ENCODE measurements at regions not wholly inside any gene's neighbourhood (a gene's known extent, or its start where the extent isn't known, plus 50 kb on each side); places are given as distances from the start of the nearest gene placed in this dataset.
"Not testable (repeated sequence)": the region's sequence is repeated elsewhere in the genome, so short reads cannot be mapped to it uniquely, and the experiment has no call there.

GRCh38 chr13:75960538-75960994 lies 324.4 kb downstream of the LMO7 start:
- no peak for DNase-seq (ENCODE audit: low read depth in 2 of 2)

GRCh38 chr13:75959861-75960481 lies 323.8 kb downstream of the LMO7 start:
- no peak for DNase-seq (ENCODE audit: low read depth in 2 of 2)

DNA sequence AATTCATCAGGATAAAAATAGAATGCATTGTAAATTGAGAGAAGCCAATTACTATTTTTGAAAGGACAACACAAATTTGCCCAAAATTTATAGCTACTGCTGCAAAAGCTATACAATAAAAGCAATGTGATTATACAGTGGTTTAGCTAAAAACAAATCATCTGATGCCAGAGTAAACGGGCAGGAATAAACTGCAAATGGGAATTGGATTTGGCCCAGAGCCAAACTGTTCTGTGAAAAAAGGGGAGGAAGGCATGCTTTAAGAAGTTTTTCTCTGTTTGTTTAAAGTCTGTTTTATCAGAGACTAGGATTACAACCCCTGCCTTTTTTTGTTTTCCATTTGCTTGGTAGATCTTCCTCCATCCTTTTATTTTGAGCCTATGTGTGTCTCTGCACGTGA lies 317.5 kb downstream of the LMO7 start:
- not testable (repeated sequence) for DNase-seq (ENCODE audit: low read depth in 2 of 2)

DNA sequence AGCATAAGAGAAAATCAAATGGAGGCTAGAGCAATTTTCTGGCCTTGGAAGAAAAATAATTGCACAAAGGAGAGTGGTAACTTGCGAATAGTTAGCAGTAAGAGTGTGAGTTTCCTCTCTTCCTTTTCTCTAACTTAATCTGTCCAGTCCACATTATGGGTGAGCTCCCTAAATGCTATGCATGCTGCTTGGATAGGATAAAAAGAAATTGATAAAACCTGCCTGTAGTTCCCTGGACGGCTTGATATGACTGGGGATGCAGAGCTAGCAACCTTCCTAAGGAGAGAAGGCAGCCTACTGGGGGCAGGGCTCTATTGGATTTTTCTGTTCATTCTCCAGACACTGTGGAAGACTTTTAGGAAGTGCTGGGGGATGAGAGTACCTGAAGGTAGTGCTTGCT lies 311.3 kb downstream of the LMO7 start:
- DNase-seq (ENCODE audit: low read depth in 2 of 2), result no peak

GRCh38 chr13:75946536-75947284 lies 310.6 kb downstream of the LMO7 start:
- DNase-seq (ENCODE audit: low read depth in 2 of 2), result no peak

DNA sequence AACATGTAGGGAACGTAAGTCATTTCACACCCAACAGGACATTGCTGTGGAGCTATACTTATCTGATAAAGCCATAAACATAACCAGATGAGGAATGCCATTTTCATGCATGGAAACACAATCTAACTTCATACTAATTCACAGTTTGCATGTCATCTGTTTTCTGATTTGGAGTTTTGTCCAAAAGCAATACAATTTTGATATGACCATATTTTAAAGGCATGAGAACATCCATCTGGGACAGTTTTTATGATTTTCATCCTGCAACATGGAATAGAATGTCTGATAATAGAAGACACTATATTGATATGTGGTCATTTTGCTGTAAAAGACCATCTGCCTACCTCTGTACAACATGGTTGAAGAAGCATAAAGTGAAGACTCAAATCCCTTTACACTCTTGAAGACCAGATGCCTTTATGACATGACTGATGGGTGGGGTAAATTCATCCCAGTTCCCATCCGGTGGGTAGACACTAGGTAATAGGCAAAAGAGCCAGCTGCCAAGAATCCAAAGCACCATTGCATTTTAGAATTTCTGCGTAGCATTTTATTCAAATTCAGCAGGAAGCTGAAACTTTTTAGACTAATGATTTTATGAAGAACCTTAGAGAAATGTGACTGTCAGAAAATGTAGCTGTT lies 309.8 kb downstream of the LMO7 start:
- no peak for DNase-seq (ENCODE audit: low read depth in 2 of 2)

GRCh38 chr13:75938811-75939560 lies 302.9 kb downstream of the LMO7 start:
- no peak for DNase-seq (ENCODE audit: low read depth in 2 of 2)

DNA sequence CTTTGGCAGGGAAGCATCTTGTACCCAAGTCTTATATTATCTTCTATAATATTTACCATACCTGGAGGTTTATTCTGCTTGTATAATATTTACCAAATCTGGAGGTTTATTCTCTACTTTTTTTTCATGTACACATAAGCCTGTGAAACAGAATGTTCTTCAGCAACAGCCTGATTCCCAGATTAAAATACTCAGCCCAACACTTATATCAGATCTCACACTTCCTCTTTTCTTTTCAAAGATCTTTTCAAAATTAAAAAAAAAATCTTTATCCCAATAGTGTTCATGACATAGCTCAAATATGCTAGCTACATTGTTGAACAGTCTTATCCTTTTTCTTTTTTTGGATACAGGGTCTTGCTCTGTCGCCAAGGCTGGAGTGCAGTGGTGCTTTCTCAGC lies 300.7 kb downstream of the LMO7 start:
- DNase-seq (ENCODE audit: low read depth in 2 of 2), result no peak

GRCh38 chr13:75935805-75936204 lies 299.7 kb downstream of the LMO7 start:
- DNase-seq (ENCODE audit: low read depth in 2 of 2), result no peak

DNA sequence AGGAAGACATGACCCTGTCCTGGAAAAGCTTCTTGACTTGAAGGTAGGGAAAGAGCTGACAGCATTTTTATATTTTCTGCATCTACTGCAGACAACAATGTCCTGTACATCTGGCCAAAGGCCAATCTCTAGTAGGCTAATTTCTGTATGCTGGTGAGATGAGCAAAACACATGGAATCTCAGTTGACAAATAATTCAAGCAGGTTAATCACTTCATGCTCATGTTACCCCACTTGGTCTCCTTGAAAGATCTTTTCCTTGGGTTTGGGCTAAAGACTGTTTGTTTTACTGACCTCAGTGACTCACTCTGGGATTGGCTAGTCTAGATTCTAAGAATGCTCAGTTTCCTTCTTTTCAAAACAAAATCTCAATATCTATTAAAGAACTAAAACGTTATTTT lies 298.8 kb downstream of the LMO7 start:
- DNase-seq (ENCODE audit: low read depth in 2 of 2), result no peak

GRCh38 chr13:75932636-75933035 lies 296.5 kb downstream of the LMO7 start:
- no peak for DNase-seq (ENCODE audit: low read depth in 2 of 2)

DNA sequence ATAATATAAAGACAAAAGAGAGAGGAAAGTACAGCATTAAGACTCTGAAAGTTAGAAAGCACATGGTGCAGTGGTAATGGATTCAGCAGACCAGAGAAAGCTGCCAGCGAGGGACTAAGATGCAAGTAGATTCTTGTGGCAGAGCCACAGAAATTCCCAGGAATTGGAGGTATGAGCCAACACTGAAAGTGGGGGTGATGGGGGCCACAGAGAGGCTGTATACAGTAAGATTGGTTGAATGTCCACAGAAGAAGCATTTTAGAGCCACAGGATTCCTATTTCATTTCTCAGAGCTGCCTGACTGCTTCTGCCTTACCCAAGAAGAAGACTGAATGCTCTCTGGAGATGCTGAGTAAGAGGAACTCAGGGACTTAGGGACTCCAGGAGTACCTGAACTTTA lies 295.0 kb downstream of the LMO7 start:
- DNase-seq (ENCODE audit: low read depth in 2 of 2), result no peak

DNA sequence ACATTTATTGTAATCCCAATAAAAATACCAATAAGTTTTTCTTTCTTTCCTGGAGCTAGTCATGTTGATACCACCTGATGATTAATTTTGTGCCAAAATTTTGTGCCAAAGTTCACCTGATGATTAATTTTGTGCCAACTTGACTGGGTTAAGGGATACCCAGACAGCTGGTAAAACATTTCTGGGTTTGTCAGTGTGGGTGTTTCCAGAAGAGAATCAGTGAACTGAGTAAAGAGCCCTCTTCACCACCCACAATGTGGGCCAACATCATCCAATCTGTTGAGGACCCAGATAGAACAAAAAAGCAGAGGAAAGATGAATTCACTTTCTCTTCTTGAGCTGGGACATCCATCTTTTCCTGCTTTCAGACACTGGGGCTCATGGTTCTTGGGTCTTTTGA lies 292.9 kb downstream of the LMO7 start:
- no peak for DNase-seq (ENCODE audit: low read depth in 2 of 2)

DNA sequence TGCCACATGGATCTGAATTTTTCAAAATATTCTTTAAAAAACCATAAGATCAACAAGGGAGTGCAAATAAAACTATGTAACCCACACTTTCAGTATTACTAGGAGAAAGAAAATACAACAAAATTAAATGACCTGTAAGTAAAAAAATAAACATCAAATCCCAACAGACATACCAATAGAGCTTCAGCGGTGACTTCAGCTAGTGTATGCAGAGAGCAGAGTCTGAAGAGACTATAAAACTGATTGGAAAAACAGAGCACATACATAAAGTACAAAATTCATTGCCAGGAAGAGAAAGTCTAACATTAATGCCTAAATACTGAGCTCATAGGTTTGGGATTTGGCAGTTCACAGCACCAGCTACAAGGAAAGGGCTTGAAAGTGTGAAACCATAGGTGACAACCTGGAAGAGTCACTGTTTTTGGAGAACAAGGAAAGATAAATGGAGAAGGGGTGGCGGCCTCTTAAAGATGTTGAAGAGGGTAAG lies 291.1 kb downstream of the LMO7 start:
- no peak for DNase-seq (ENCODE audit: low read depth in 2 of 2)

DNA sequence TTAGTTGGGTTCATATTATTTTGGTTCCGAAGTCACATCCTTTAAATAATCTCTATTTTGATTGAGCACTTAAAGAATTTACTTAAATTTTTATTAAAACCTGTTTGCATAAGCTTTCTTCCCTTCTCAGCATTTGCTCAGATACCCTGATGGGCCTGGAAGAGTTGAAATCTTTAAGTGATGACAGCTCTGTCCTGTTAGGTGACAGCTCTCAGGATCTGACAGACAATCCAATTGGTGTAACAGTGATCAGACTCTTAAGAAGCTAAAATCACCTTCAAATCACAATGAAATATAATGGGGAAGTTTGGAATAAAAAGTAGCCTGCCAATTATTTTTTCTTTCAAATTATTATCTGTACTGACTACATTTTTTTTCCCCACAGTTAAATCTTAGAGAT lies 284.4 kb downstream of the LMO7 start:
- no peak for DNase-seq (ENCODE audit: low read depth in 2 of 2)

GRCh38 chr13:75919660-75920199 lies 283.6 kb downstream of the LMO7 start:
- no peak for DNase-seq (ENCODE audit: low read depth in 2 of 2)

GRCh38 chr13:75915066-75915465 lies 278.9 kb downstream of the LMO7 start:
- DNase-seq (ENCODE audit: low read depth in 2 of 2), result no peak

GRCh38 chr13:75913925-75914324 lies 277.8 kb downstream of the LMO7 start:
- no peak for DNase-seq (ENCODE audit: low read depth in 2 of 2)

GRCh38 chr13:75910591-75910990 lies 274.5 kb downstream of the LMO7 start:
- no peak for DNase-seq (ENCODE audit: low read depth in 2 of 2)
